ENCODE measurements at regions not wholly inside any gene's neighbourhood (a gene's known extent, or its start where the extent isn't known, plus 50 kb on each side); places are given as distances from the start of the nearest gene placed in this dataset.

GRCh38 chr17:77366558-77367245, 225.9 kb downstream of the SEC14L1 start:
- peak overlapping the region; percentile 84 for H3K27ac ChIP-seq (ENCODE audit: low read depth, low read length)
- H3K4me1 ChIP-seq (ENCODE audit: insufficient read depth, low read length) = peaks cover 61% of the 10 kb centered on the region
- TF ChIP-seq CTCF (IDR thresholded peaks at IDR 0.05; ENCODE audit: extremely low read depth, low read depth, low read length) = peak; percentile 10
- no peak overlapping the region for H3K4me3 ChIP-seq (ENCODE audit: insufficient read depth, low read length)
- DNase-seq (ENCODE audit: insufficient read length, low spot score, missing footprints) = peak; percentile 87
- peaks cover 50% of the 10 kb centered on the region for H4K20me1 ChIP-seq (ENCODE audit: insufficient read depth, low read length)
- peak overlapping the region; percentile 48 for H3K4me2 ChIP-seq (ENCODE audit: insufficient read depth, low read length)
- peaks cover 94% of the 10 kb centered on the region for H3K79me2 ChIP-seq (ENCODE audit: insufficient read depth, low read length)
- no peak overlapping the region for H2AFZ ChIP-seq (ENCODE audit: low read length)
- peaks cover 7% of the 10 kb centered on the region for H3K36me3 ChIP-seq (ENCODE audit: insufficient read depth, low read length)
- no peaks in the 10 kb centered on the region for H3K27me3 ChIP-seq (ENCODE audit: insufficient read depth, low read length)
- no peaks in the 10 kb centered on the region for H3K9me3 ChIP-seq (ENCODE audit: low read depth, low read length)

GRCh38 chr17:77369544-77369971, 228.8 kb downstream of the SEC14L1 start:
- Histone ChIP-seq H3K4me1 (ENCODE audit: insufficient read depth, low read length) (peaks cover 62% of the 10 kb centered on the region), H4K20me1 (ENCODE audit: insufficient read depth, low read length) (peaks cover 44% of the 10 kb centered on the region), H2AFZ (ENCODE audit: low read length) (no peak overlapping the region), H3K79me2 (ENCODE audit: insufficient read depth, low read length) (peaks cover 94% of the 10 kb centered on the region), H3K4me2 (ENCODE audit: insufficient read depth, low read length) (no peak overlapping the region), H3K27ac (ENCODE audit: low read depth, low read length) (peak overlapping the region; percentile 92), H3K9me3 (ENCODE audit: low read depth, low read length) (no peaks in the 10 kb centered on the region), H3K36me3 (ENCODE audit: insufficient read depth, low read length) (no peaks in the 10 kb centered on the region), H3K27me3 (ENCODE audit: insufficient read depth, low read length) (no peaks in the 10 kb centered on the region), H3K4me3 (ENCODE audit: insufficient read depth, low read length) (no peak overlapping the region)
- no peak for TF ChIP-seq CTCF (IDR thresholded peaks at IDR 0.05; ENCODE audit: extremely low read depth, low read depth, low read length)
- DNase-seq (ENCODE audit: insufficient read length, low spot score, missing footprints) = peak; percentile 55

- Histone ChIP-seq H3K4me3 (ENCODE audit: insufficient read depth, low read length) (no peak overlapping the region), H3K4me1 (ENCODE audit: insufficient read depth, low read length) (peaks cover 65% of the 10 kb centered on the region), H3K27me3 (ENCODE audit: insufficient read depth, low read length) (no peaks in the 10 kb centered on the region), H3K9me3 (ENCODE audit: low read depth, low read length) (no peaks in the 10 kb centered on the region), H3K27ac (ENCODE audit: low read depth, low read length) (peak overlapping the region; percentile 92), H2AFZ (ENCODE audit: low read length) (no peak overlapping the region), H3K36me3 (ENCODE audit: insufficient read depth, low read length) (no peaks in the 10 kb centered on the region), H4K20me1 (ENCODE audit: insufficient read depth, low read length) (peaks cover 53% of the 10 kb centered on the region), H3K79me2 (ENCODE audit: insufficient read depth, low read length) (peaks cover 94% of the 10 kb centered on the region), H3K4me2 (ENCODE audit: insufficient read depth, low read length) (peak overlapping the region; percentile 19)
- peak; percentile 68 for DNase-seq (ENCODE audit: insufficient read length, low spot score, missing footprints)
- no peak for TF ChIP-seq CTCF (IDR thresholded peaks at IDR 0.05; ENCODE audit: extremely low read depth, low read depth, low read length)
Observed at GRCh38 chr17:77370586-77370985, 229.8 kb downstream of the SEC14L1 start.

GRCh38 chr17:77371117-77371887, 230.5 kb downstream of the SEC14L1 start:
- Histone ChIP-seq H3K4me3 (ENCODE audit: insufficient read depth, low read length) (peak overlapping the region; percentile 31), H3K79me2 (ENCODE audit: insufficient read depth, low read length) (peaks cover 94% of the 10 kb centered on the region), H3K9me3 (ENCODE audit: low read depth, low read length) (no peaks in the 10 kb centered on the region), H2AFZ (ENCODE audit: low read length) (no peak overlapping the region), H3K4me1 (ENCODE audit: insufficient read depth, low read length) (peaks cover 65% of the 10 kb centered on the region), H4K20me1 (ENCODE audit: insufficient read depth, low read length) (peaks cover 59% of the 10 kb centered on the region), H3K27ac (ENCODE audit: low read depth, low read length) (peak overlapping the region; percentile 92), H3K4me2 (ENCODE audit: insufficient read depth, low read length) (peak overlapping the region; percentile 84), H3K36me3 (ENCODE audit: insufficient read depth, low read length) (no peaks in the 10 kb centered on the region), H3K27me3 (ENCODE audit: insufficient read depth, low read length) (no peaks in the 10 kb centered on the region)
- peak; percentile 95 for DNase-seq (ENCODE audit: insufficient read length, low spot score, missing footprints)
- TF ChIP-seq CTCF (IDR thresholded peaks at IDR 0.05; ENCODE audit: extremely low read depth, low read depth, low read length) = no peak
